Osteoblast (primary cell): ENCODE measurements at regions not wholly inside any gene's neighbourhood (a gene's known extent, or its start where the extent isn't known, plus 50 kb on each side); places are given as distances from the start of the nearest gene placed in this dataset.

ENCODE experiments used
- DNase-seq: peaks from one replicate; pipeline ENCODE4 v3.0.0; 2011; ENCODE audit warnings: low spot score, mixed read lengths; ENCODE audit not compliant: insufficient read length; ENCODE audit errors: missing footprints
- H2AFZ ChIP-seq: 2 replicates; pipeline ENCODE4 v1.6.0; 2011; ENCODE audit warnings: mild to moderate bottlenecking, low read length
- H3K27ac ChIP-seq: 2 replicates; pipeline ENCODE4 v1.5.1; 2011; ENCODE audit warnings: mild to moderate bottlenecking, low read depth, low read length, moderate library complexity
- H3K27me3 ChIP-seq: 2 replicates; pipeline ENCODE4 v1.6.0; 2012; ENCODE audit warnings: mild to moderate bottlenecking, control low read depth, inconsistent platforms, low read length, moderate library complexity; ENCODE audit not compliant: insufficient read depth
- H3K36me3 ChIP-seq: 2 replicates; pipeline ENCODE4 v1.5.1; 2011; ENCODE audit warnings: mild to moderate bottlenecking, low read length, control low read depth, moderate library complexity; ENCODE audit not compliant: insufficient read depth
- H3K4me1 ChIP-seq: 2 replicates; pipeline ENCODE4 v1.5.1; 2011; ENCODE audit warnings: mild to moderate bottlenecking, low read length, control low read depth, moderate library complexity; ENCODE audit not compliant: insufficient read depth
- H3K4me2 ChIP-seq: 2 replicates; pipeline ENCODE4 v1.6.0; 2011; ENCODE audit warnings: mild to moderate bottlenecking, low read length; ENCODE audit not compliant: insufficient read depth
- H3K4me3 ChIP-seq: fragments of 200-600 bp; sonication (generic); 3 replicates; pipeline ENCODE4 v1.5.1; 2012; ENCODE audit warnings: mild to moderate bottlenecking, low read length, inconsistent platforms; ENCODE audit not compliant: insufficient read depth
- H3K79me2 ChIP-seq: 2 replicates; pipeline ENCODE4 v1.6.0; 2012; ENCODE audit warnings: mild to moderate bottlenecking, low read length, control low read depth, inconsistent platforms; ENCODE audit not compliant: insufficient read depth
- H3K9me3 ChIP-seq: 2 replicates; pipeline ENCODE4 v1.5.1; 2011; ENCODE audit warnings: low read depth, low read length, control low read depth
- H4K20me1 ChIP-seq: 2 replicates; pipeline ENCODE4 v1.6.0; 2012; ENCODE audit warnings: mild to moderate bottlenecking, low read length, control low read depth; ENCODE audit not compliant: insufficient read depth
- TF ChIP-seq, protein P1 (sequence below): IDR thresholded peaks from 2 replicates; pipeline ENCODE4 v1.5.1; 2011; ENCODE audit warnings: mild to moderate bottlenecking, low read depth, low read length, moderate library complexity; ENCODE audit errors: extremely low read depth

DNA sequence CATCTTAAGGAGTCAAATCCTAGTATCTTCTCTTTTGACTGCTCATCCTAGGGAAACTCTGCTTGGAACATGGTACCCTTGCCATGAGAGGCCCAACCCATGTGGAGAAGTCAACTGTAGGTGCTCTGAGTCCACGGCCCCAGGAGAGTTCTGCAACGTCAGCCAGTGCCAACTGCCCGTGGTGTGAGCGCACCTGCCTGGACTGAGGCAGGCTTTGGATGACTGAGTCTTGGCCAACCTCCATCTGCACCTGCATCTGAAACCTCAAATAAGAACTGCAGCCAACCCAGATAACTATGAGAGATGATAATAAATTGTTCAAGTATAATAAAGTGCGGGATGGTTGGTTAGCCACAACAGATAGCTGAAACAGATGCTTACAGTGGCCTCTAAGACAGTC, 772.0 kb downstream of the TRIML1 start:
- Histone ChIP-seq H3K4me2 (no peak overlapping the region), H3K4me1 (no peaks in the 10 kb centered on the region), H3K9me3 (no peaks in the 10 kb centered on the region), H2AFZ (no peak overlapping the region), H3K27ac (no peak overlapping the region), H3K36me3 (no peaks in the 10 kb centered on the region), H3K79me2 (no peaks in the 10 kb centered on the region), H3K4me3 (no peak overlapping the region), H4K20me1 (no peaks in the 10 kb centered on the region), H3K27me3 (no peaks in the 10 kb centered on the region)
- TF ChIP-seq, protein P1, sequence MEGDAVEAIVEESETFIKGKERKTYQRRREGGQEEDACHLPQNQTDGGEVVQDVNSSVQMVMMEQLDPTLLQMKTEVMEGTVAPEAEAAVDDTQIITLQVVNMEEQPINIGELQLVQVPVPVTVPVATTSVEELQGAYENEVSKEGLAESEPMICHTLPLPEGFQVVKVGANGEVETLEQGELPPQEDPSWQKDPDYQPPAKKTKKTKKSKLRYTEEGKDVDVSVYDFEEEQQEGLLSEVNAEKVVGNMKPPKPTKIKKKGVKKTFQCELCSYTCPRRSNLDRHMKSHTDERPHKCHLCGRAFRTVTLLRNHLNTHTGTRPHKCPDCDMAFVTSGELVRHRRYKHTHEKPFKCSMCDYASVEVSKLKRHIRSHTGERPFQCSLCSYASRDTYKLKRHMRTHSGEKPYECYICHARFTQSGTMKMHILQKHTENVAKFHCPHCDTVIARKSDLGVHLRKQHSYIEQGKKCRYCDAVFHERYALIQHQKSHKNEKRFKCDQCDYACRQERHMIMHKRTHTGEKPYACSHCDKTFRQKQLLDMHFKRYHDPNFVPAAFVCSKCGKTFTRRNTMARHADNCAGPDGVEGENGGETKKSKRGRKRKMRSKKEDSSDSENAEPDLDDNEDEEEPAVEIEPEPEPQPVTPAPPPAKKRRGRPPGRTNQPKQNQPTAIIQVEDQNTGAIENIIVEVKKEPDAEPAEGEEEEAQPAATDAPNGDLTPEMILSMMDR: no peak
- no peak for DNase-seq

DNA sequence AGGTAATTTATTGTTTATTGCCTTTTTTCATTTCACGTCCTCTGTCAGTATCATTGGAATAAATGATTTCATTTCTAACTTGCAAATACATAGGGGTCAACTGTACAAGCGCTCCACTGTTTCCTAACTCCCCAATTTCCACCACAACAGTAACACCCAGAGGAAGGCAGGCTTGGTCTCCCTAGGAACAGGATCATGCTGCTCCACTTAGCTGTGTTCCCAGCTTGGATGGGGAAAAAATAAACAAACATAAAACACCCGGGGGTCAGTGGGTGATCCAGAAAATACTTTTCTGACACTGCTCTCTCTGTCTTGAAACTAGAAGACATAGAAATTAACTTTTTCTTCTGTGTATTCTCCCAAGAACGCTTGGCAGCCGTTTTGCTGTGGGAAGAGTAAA, 772.5 kb downstream of the TRIML1 start:
- H2AFZ ChIP-seq: no peak overlapping the region
- H3K4me2 ChIP-seq: no peak overlapping the region
- H4K20me1 ChIP-seq: no peaks in the 10 kb centered on the region
- H3K27me3 ChIP-seq: no peaks in the 10 kb centered on the region
- H3K9me3 ChIP-seq: no peaks in the 10 kb centered on the region
- no peaks in the 10 kb centered on the region for H3K79me2 ChIP-seq
- no peaks in the 10 kb centered on the region for H3K4me1 ChIP-seq
- no peak overlapping the region for H3K4me3 ChIP-seq
- H3K36me3 ChIP-seq: no peaks in the 10 kb centered on the region
- no peak for DNase-seq
- H3K27ac ChIP-seq: no peak overlapping the region
- TF ChIP-seq, protein P1: no peak

DNA sequence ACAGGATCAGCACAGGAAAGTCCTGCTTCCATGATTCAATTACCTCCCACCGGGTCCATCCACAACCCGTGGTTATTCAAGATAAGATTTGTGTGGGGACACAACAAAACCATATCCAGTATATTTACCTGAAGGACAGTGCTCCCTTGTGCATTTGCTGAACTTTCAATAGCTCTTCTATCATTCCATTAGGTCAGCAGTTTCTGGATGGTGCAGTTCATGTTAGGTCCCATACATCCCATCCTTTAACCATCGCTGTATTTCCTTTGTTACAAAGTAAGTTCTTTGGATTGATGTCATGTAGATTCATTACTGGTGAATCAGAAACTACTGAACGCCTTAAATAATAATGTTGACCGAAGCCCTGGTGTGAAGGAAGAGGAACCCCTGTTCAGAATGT, 775.9 kb downstream of the TRIML1 start:
- H2AFZ ChIP-seq: no peak overlapping the region
- H3K4me3 ChIP-seq: no peak overlapping the region
- H3K4me1 ChIP-seq: no peaks in the 10 kb centered on the region
- no peak overlapping the region for H3K27ac ChIP-seq
- no peaks in the 10 kb centered on the region for H3K27me3 ChIP-seq
- TF ChIP-seq, protein P1: no peak
- H3K9me3 ChIP-seq: peaks cover 3% of the 10 kb centered on the region
- no peak overlapping the region for H3K4me2 ChIP-seq
- H3K36me3 ChIP-seq: no peaks in the 10 kb centered on the region
- no peaks in the 10 kb centered on the region for H4K20me1 ChIP-seq
- H3K79me2 ChIP-seq: no peaks in the 10 kb centered on the region
- DNase-seq: no peak

DNA sequence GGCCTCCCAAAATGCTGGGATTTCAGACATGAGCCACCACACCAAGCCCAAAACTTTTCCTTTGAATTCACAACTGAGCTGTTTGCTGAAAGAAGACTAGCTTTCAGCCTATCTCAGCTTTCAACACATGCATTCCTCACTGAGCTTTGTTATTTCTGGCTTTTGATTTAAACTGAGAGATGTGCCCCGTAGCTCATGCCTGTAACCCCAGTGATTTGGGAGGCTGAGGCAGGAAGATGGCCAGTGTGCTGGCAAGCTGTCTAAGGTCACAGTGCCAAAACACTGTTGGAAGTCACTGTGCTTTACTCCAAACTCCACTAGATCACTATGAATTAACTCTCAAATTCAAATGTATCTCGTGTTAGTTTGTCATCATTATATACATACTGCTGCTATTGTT, 779.5 kb downstream of the TRIML1 start:
- no peaks in the 10 kb centered on the region for H3K4me1 ChIP-seq
- H3K27me3 ChIP-seq: no peaks in the 10 kb centered on the region
- H3K4me3 ChIP-seq: no peak overlapping the region
- peak overlapping the region; percentile 32 for H2AFZ ChIP-seq
- no peaks in the 10 kb centered on the region for H3K79me2 ChIP-seq
- DNase-seq: no peak
- H3K4me2 ChIP-seq: no peak overlapping the region
- TF ChIP-seq, protein P1: no peak
- H3K27ac ChIP-seq: no peak overlapping the region
- no peaks in the 10 kb centered on the region for H3K36me3 ChIP-seq
- no peaks in the 10 kb centered on the region for H4K20me1 ChIP-seq
- H3K9me3 ChIP-seq: peaks cover 5% of the 10 kb centered on the region
